NCI-H526 treated with DMSO at 0.1 percent for 48 hours (cell line): ENCODE measurements at regions not wholly inside any gene's neighbourhood (a gene's known extent, or its start where the extent isn't known, plus 50 kb on each side); places are given as distances from the start of the nearest gene placed in this dataset.
"Not testable (repeated sequence)": the region's sequence is repeated elsewhere in the genome, so short reads cannot be mapped to it uniquely, and the experiment has no call there.

Experiments
- DNase-seq: peaks from one replicate; lab custom pipeline; 2025; lab: John Stamatoyannopoulos, UW

- DNase-seq = no peak
Observed at GRCh38 chr5:29161399-29162291, 2031.8 kb upstream of the CDH6 start.

- DNase-seq = no peak
Observed at GRCh38 chr5:29157975-29158374, 2035.5 kb upstream of the CDH6 start.

- DNase-seq = no peak
Observed at GRCh38 chr5:29150840-29151239, 2042.6 kb upstream of the CDH6 start.

GRCh38 chr5:29148581-29148980 is 2044.9 kb upstream of the CDH6 start:
- DNase-seq = no peak

GRCh38 chr5:29148073-29148472 is 2045.4 kb upstream of the CDH6 start:
- no peak for DNase-seq

- DNase-seq = no peak
Observed at GRCh38 chr5:29143266-29143665, 2050.2 kb upstream of the CDH6 start.

- no peak for DNase-seq
Observed at GRCh38 chr5:29134418-29134817, 2059.1 kb upstream of the CDH6 start.

GRCh38 chr5:29131285-29131684 is 2062.2 kb upstream of the CDH6 start:
- DNase-seq = no peak

- DNase-seq = no peak
Observed at GRCh38 chr5:29130786-29131185, 2062.7 kb upstream of the CDH6 start.

GRCh38 chr5:29127524-29128156 is 2065.8 kb upstream of the CDH6 start:
- not testable (repeated sequence) for DNase-seq

- DNase-seq = not testable (repeated sequence)
Observed at GRCh38 chr5:29126462-29126861, 2067.0 kb upstream of the CDH6 start.

- DNase-seq = no peak
Observed at GRCh38 chr5:29122306-29122705, 2071.2 kb upstream of the CDH6 start.

- DNase-seq = no peak
Observed at GRCh38 chr5:29114331-29114768, 2076.0 kb upstream of the CDH9 start.

GRCh38 chr5:29113516-29113915 is 2075.1 kb upstream of the CDH9 start:
- DNase-seq = no peak

GRCh38 chr5:29099585-29099984 is 2061.2 kb upstream of the CDH9 start:
- DNase-seq = no peak

GRCh38 chr5:29089591-29090130 is 2051.3 kb upstream of the CDH9 start:
- no peak for DNase-seq

GRCh38 chr5:29085142-29085541 is 2046.8 kb upstream of the CDH9 start:
- DNase-seq = no peak

- DNase-seq = no peak
Observed at GRCh38 chr5:29079771-29080170, 2041.4 kb upstream of the CDH9 start.

GRCh38 chr5:29077451-29077850 is 2039.1 kb upstream of the CDH9 start:
- no peak for DNase-seq

- DNase-seq = no peak
Observed at GRCh38 chr5:29069104-29069402, 2030.7 kb upstream of the CDH9 start.

- DNase-seq = no peak
Observed at GRCh38 chr5:29061381-29061780, 2023.0 kb upstream of the CDH9 start.

GRCh38 chr5:29054694-29055093 is 2016.3 kb upstream of the CDH9 start:
- no peak for DNase-seq

- DNase-seq = no peak
Observed at GRCh38 chr5:29054282-29054681, 2015.9 kb upstream of the CDH9 start.
